Epithelial cell of proximal tubule (primary cell): ENCODE measurements at regions not wholly inside any gene's neighbourhood (a gene's known extent, or its start where the extent isn't known, plus 50 kb on each side); places are given as distances from the start of the nearest gene placed in this dataset.

Experiments
- DNase-seq: peaks from one replicate; pipeline ENCODE4 v3.0.0-alpha.2; 2011; ENCODE audit warnings: low read depth
- H3K4me3 ChIP-seq: 2 replicates; pipeline ENCODE4 v1.5.1; 2011; ENCODE audit warnings: low read depth, mild to moderate bottlenecking, low read length
- CTCF ChIP-seq: conservative IDR thresholded peaks from 2 replicates; pipeline ENCODE4 v1.5.1; 2012; ENCODE audit warnings: low read depth, mild to moderate bottlenecking, low read length

GRCh38 chr21:35294231-35294898 lies 245.3 kb upstream of the RUNX1 start:
- TF ChIP-seq CTCF, result no peak
- no peak for DNase-seq
- H3K4me3 ChIP-seq, result no peak overlapping the region

GRCh38 chr21:35291973-35292627 lies 243.0 kb upstream of the RUNX1 start:
- peak; percentile 86 for DNase-seq
- no peak for TF ChIP-seq CTCF
- H3K4me3 ChIP-seq, result no peak overlapping the region

- H3K4me3 ChIP-seq, result no peak overlapping the region
- DNase-seq, result peak; percentile 52
- no peak for TF ChIP-seq CTCF
Measured at GRCh38 chr21:35291034-35291433, 241.9 kb upstream of the RUNX1 start.

GRCh38 chr21:35288238-35288637 lies 239.1 kb upstream of the RUNX1 start:
- no peak for DNase-seq
- no peak for TF ChIP-seq CTCF

GRCh38 chr21:35284199-35284598 lies 235.1 kb upstream of the RUNX1 start:
- TF ChIP-seq CTCF, result no peak
- no peak overlapping the region for H3K4me3 ChIP-seq
- DNase-seq, result no peak

More at GRCh38 chr21:35288238-35288637, 239.1 kb upstream of the RUNX1 start:
- no peak overlapping the region for H3K4me3 ChIP-seq

GRCh38 chr21:35282944-35283343 lies 233.8 kb upstream of the RUNX1 start:
- no peak for DNase-seq
- no peak overlapping the region for H3K4me3 ChIP-seq
- TF ChIP-seq CTCF, result no peak

- H3K4me3 ChIP-seq, result no peak overlapping the region
- DNase-seq, result no peak
- TF ChIP-seq CTCF, result no peak
Measured at GRCh38 chr21:35281956-35282355, 232.9 kb upstream of the RUNX1 start.
